Keratinocyte (primary cell): ENCODE measurements at regions not wholly inside any gene's neighbourhood (a gene's known extent, or its start where the extent isn't known, plus 50 kb on each side); places are given as distances from the start of the nearest gene placed in this dataset.

Source experiments
- DNase-seq: peaks from one replicate; pipeline ENCODE4 v3.0.0-alpha.2; 2011; ENCODE audit warnings: low read depth, missing footprints, low spot score
- FAIRE-seq: peaks from 2 replicates; lab custom pipeline; 2011; peaks lifted over from hg19 to GRCh38; lab: Jason Lieb, UNC
- H2AFZ ChIP-seq: 2 replicates; pipeline ENCODE4 v1.6.0; 2012; ENCODE audit warnings: low read length, control low read depth, inconsistent platforms; ENCODE audit not compliant: control insufficient read depth
- H3K27ac ChIP-seq: 2 replicates; pipeline ENCODE4 v1.5.1; 2011; ENCODE audit warnings: low read length; ENCODE audit not compliant: control insufficient read depth, insufficient read depth
- H3K27me3 ChIP-seq: 3 replicates; pipeline ENCODE4 v1.6.0; 2011; ENCODE audit warnings: low read length; ENCODE audit not compliant: control insufficient read depth, insufficient read depth; ENCODE audit errors: extremely low read depth
- H3K36me3 ChIP-seq, 2 experiments: 2 replicates in 1 of 2; 3 replicates in 1 of 2; pipeline ENCODE4 v1.5.1; 2011; ENCODE audit warnings: low read length in 2 of 2, mild to moderate bottlenecking in 1 of 2; ENCODE audit not compliant: control insufficient read depth in 2 of 2, insufficient read depth in 2 of 2; ENCODE audit errors: extremely low read depth in 1 of 2
- H3K4me1 ChIP-seq: 3 replicates; pipeline ENCODE4 v1.5.1; 2011; ENCODE audit warnings: low read length; ENCODE audit not compliant: control insufficient read depth, insufficient read depth; ENCODE audit errors: extremely low read depth
- H3K4me2 ChIP-seq: 3 replicates; pipeline ENCODE4 v1.6.0; 2011; ENCODE audit warnings: low read depth, low read length; ENCODE audit not compliant: control insufficient read depth, insufficient read depth; ENCODE audit errors: extremely low read depth
- H3K4me3 ChIP-seq, 3 experiments: fragments of 200-600 bp in 1 of 3; sonication (generic) in 1 of 3; 2 replicates in 2 of 3; 3 replicates in 1 of 3; pipeline ENCODE4 v1.5.1; 2011 to 2016; ENCODE audit warnings: low read length in 3 of 3, mild to moderate bottlenecking in 3 of 3, control low read depth in 2 of 3, inconsistent platforms in 1 of 3, low read depth in 1 of 3, mixed read lengths in 1 of 3, mixed run types in 1 of 3, moderate library complexity in 1 of 3; ENCODE audit not compliant: control insufficient read depth in 2 of 3, insufficient read depth in 2 of 3; ENCODE audit errors: extremely low read depth in 1 of 3
- H3K79me2 ChIP-seq: 2 replicates; pipeline ENCODE4 v1.6.0; 2012; ENCODE audit warnings: low read length; ENCODE audit not compliant: control insufficient read depth, insufficient read depth
- H3K9ac ChIP-seq: 3 replicates; pipeline ENCODE4 v1.6.0; 2011; ENCODE audit warnings: low read length; ENCODE audit not compliant: control insufficient read depth, insufficient read depth; ENCODE audit errors: extremely low read depth
- H3K9me1 ChIP-seq: 3 replicates; pipeline ENCODE4 v1.6.0; 2011; ENCODE audit warnings: low read length; ENCODE audit not compliant: control insufficient read depth, insufficient read depth; ENCODE audit errors: extremely low read depth
- H3K9me3 ChIP-seq: 2 replicates; pipeline ENCODE4 v1.5.1; 2012; ENCODE audit warnings: low read depth, low read length; ENCODE audit not compliant: control insufficient read depth
- H4K20me1 ChIP-seq: 3 replicates; pipeline ENCODE4 v1.6.0; 2011; ENCODE audit warnings: low read length; ENCODE audit not compliant: control insufficient read depth, insufficient read depth; ENCODE audit errors: extremely low read depth
- CTCF ChIP-seq, 3 experiments: IDR thresholded peaks in 1 of 3; conservative IDR thresholded peaks in 1 of 3; optimal IDR thresholded peaks in 1 of 3; 2 replicates in 2 of 3; 3 replicates in 1 of 3; pipeline versions ENCODE3 to v1.5.1; 2011; ENCODE audit warnings: low read length in 3 of 3, mild to moderate bottlenecking in 3 of 3, moderate library complexity in 2 of 3, control low read depth in 1 of 3, inconsistent platforms in 1 of 3; ENCODE audit not compliant: insufficient read depth in 2 of 3; ENCODE audit errors: extremely low read depth in 1 of 3
- EZH2 ChIP-seq: IDR thresholded peaks from one replicate; pipeline ENCODE4 v1.6.1; 2012; ENCODE audit warnings: inconsistent platforms, mild to moderate bottlenecking, low read length, moderate library complexity
- dilution Hi-C: fragments of 300-500 bp; cut with MboI; formaldehyde crosslinking; loops from one replicate; pipeline ENCODE4 v1.7.0; 2020; ENCODE audit warnings: low sequenced_read_pairs; ENCODE audit not compliant: extremely low pct_ligation_motif_present

- H3K27ac ChIP-seq = no peak overlapping the region
These were observed 190.4 kb downstream of the UQCRFS1 start for GRCh38 chr19:29022599-29022998.

GRCh38 chr19:29022165-29022564 lies 190.8 kb downstream of the UQCRFS1 start:
- H3K4me2 ChIP-seq = no peak overlapping the region
- TF ChIP-seq CTCF (optimal IDR thresholded peaks at IDR 0.05 in 1 of 3, IDR thresholded peaks at IDR 0.05 in 1 of 3, conservative IDR thresholded peaks at IDR 0.05 in 1 of 3; ENCODE audit: extremely low read depth in 1 of 3, insufficient read depth in 2 of 3, low read length in 3 of 3) (no peak), EZH2 (no peak)
- H2AFZ ChIP-seq = no peak overlapping the region
- no peaks in the 10 kb centered on the region for H4K20me1 ChIP-seq
- no peak for FAIRE-seq
- no peaks in the 10 kb centered on the region for H3K9me1 ChIP-seq
- no peak overlapping the region for H3K9ac ChIP-seq
- H3K4me1 ChIP-seq = no peaks in the 10 kb centered on the region
- dilution Hi-C loops = no loop called here
- DNase-seq = no peak
- H3K27me3 ChIP-seq = no peaks in the 10 kb centered on the region
- no peak overlapping the region for H3K27ac ChIP-seq
- H3K4me3 ChIP-seq = no peak overlapping the region
- H3K36me3 ChIP-seq = no peaks in the 10 kb centered on the region
- H3K79me2 ChIP-seq = no peaks in the 10 kb centered on the region
- H3K9me3 ChIP-seq = no peaks in the 10 kb centered on the region

More at GRCh38 chr19:29022599-29022998, 190.4 kb downstream of the UQCRFS1 start:
- Histone ChIP-seq H2AFZ (no peak overlapping the region), H3K4me2 (no peak overlapping the region), H3K9me3 (peaks cover under 1% of the 10 kb centered on the region), H3K4me3 (no peak overlapping the region), H3K9ac (no peak overlapping the region), H3K9me1 (no peaks in the 10 kb centered on the region), H3K36me3 (no peaks in the 10 kb centered on the region), H3K79me2 (no peaks in the 10 kb centered on the region), H3K4me1 (no peaks in the 10 kb centered on the region), H3K27me3 (no peaks in the 10 kb centered on the region), H4K20me1 (no peaks in the 10 kb centered on the region)
- TF ChIP-seq CTCF (optimal IDR thresholded peaks at IDR 0.05 in 1 of 3, IDR thresholded peaks at IDR 0.05 in 1 of 3, conservative IDR thresholded peaks at IDR 0.05 in 1 of 3; ENCODE audit: extremely low read depth in 1 of 3, insufficient read depth in 2 of 3, low read length in 3 of 3) (no peak), EZH2 (no peak)
- FAIRE-seq = no peak
- DNase-seq = no peak
- dilution Hi-C loops = no loop called here
